Activated naive CD4-positive, alpha-beta T cell treated with Interleukin-2 at 50 U/mL for 16 hours (primary cell): ENCODE measurements at regions not wholly inside any gene's neighbourhood (a gene's known extent, or its start where the extent isn't known, plus 50 kb on each side); places are given as distances from the start of the nearest gene placed in this dataset.
"Not testable (repeated sequence)": the region's sequence is repeated elsewhere in the genome, so short reads cannot be mapped to it uniquely, and the experiment has no call there.

Source experiments
- DNase-seq: peaks from one replicate; pipeline ENCODE4 v3.0.0-alpha.2; 2020

- DNase-seq, result no peak
Measured at GRCh38 chr10:9015447-9015846, 961.0 kb downstream of the GATA3 start.

- no peak for DNase-seq
Measured at GRCh38 chr10:9016930-9017329, 962.4 kb downstream of the GATA3 start.

- no peak for DNase-seq
Measured at GRCh38 chr10:9018195-9019173, 964.0 kb downstream of the GATA3 start.

DNA sequence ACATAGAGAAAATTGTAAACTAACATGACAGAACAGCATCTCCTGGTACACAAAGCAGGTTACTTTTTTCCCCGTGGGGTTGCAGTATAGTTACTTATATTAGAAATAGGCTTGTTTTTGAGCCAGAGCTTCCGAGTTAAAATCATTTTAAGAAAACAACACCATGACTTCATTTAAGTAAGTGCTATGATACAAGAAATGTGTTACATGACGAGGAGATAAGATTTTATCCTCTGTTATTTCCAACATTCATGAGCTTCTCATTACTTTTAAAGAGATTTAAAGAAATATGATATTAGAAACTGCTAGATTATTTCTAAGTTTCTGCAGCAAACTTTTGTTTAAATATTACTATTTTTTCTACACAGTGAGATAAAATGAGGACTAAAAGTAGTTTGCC lies 968.7 kb downstream of the GATA3 start:
- no peak for DNase-seq

DNA sequence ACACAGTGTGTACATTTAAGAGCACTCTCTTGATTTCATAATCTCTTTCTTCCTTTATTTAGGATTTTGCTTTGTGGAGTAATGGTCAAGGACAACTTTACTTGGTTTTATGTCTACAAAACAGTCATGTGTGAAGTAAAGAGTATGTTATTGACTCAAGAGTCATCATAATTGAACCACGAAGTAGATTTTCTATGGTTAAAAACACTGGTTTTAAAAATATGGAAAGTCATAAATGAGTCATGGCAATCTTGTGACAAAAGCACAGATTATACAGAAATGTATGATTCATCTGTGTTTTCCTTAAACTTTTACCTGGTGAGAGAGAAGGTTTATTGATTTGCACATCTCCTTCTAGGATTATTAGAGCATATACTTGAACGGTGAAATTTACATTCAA lies 969.7 kb downstream of the GATA3 start:
- DNase-seq, result no peak

DNA sequence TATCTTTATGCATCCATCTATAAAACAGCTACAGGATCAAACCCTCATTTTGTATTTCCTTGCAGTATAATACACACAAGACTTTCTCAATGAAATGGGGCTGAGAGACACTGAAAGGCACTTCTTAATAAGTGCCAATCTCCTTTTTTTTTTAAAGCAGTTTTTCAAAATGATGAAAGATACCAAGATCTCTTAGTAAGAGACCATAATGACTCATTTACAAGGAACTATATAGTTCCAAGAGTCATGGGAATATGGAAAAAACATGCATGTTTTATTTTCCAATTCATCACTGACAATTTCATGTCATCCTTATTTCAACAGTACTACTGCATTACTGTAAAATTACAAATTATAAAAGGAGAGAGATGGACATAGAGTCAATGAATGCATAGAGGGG lies 973.7 kb downstream of the GATA3 start:
- no peak for DNase-seq

DNA sequence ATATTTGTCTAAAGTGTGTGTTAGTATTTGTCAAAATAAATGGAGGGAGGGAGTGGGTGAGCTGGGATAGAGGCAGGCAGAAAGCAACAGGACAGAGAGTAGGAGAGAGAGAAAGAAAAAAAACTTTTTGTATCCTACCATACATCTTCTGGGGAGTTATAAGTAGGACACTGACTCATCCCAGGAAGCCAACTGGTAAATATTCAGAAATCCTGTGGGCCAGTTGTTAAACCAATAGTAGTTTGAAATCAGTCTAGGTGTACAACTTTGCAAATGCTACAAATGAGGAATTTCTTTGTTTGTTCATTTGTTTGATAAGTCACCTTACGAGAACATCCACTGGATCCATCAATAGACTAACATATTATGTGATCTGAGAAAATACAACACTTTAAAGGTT lies 980.9 kb downstream of the GATA3 start:
- DNase-seq, result no peak

DNA sequence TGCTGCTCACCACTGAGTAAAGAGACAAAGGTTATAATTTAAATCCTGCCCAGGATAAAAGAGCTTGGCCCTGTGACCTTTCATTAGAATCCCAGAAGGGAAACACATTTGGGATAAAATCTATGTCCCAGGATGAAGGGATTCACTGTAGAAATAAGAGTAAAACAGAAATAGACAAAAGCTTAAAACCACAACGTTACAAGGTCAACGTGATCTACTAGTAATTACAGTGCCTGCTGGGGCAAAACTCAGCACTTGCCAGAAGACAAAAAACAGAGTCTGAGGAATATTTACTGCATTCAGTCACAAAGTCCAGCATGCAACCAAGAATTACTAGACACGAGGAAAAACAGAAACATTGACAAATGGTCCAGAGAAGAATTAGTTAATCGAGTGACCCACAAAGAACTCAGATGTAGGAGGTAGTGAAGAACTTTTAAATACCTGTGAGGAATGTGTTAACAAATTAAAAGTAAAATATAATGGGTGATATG lies 982.3 kb downstream of the GATA3 start:
- no peak for DNase-seq

DNA sequence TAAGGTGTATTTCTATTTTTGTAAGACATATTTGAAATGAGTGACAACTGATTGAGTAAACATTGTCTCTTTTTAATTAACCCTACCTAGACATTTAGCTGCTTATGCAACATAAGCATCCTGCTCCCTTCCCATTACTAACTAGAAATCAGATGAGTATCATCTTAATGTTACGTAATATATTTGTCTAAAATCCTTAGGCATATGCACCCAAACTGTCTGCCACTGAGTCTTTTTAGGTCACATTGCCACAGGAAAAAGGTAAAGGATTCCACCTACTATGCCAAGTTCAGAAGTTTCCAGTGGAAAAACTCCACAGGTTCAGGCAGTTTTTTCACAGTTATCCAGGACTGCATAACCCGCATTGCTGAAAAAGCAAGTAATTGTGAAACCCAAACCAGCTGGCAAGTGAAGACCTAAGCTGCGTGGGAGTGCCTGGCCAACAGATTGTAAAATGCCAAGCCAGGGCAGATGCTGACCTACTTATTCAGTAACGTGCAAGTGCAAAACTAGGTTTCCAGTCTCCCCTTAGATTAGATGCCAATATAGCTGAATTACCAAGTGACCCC lies 983.7 kb downstream of the GATA3 start:
- DNase-seq, result no peak

DNA sequence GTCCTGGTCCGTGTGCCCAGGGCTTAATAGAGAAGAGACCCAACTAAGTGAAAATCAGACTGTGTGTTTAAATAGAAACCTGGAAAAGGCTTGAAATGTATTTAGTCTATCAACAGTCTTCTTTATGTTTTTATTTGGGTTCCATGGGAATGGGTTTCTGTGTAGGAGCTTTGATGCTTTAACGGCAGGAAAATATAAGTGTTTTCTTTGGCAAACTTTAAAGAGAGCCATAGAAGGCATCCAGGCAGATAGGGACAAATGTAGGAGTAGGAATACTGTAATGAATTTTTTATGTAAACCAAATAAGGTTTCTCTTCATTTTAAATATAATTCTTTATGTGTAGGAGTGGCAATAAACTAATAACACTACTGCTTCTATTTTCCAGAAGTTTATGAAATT lies 989.0 kb downstream of the GATA3 start:
- no peak for DNase-seq

GRCh38 chr10:9045311-9045710 lies 990.8 kb downstream of the GATA3 start:
- DNase-seq, result no peak

- DNase-seq, result no peak
Measured at GRCh38 chr10:9051328-9051974, 997.0 kb downstream of the GATA3 start.

DNA sequence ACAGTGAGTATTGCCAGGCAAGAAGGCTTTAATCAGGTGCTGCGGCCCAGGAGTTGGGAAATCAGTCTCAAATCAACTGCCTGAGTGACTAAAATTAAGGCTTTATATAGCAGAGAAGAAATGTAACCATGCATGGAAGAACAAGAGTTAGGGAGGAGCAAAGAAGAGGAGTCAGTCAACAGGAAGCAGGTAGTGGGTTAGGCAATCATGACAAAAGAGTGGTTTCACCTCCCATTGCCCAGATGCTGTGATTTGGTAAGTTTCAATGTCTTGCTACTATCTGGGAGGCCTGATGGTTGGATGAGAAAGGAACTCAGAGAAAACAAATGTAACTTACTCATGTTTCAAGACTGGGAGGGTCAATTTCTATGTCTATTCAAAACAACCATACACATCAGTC lies 998.3 kb downstream of the GATA3 start:
- no peak for DNase-seq

DNA sequence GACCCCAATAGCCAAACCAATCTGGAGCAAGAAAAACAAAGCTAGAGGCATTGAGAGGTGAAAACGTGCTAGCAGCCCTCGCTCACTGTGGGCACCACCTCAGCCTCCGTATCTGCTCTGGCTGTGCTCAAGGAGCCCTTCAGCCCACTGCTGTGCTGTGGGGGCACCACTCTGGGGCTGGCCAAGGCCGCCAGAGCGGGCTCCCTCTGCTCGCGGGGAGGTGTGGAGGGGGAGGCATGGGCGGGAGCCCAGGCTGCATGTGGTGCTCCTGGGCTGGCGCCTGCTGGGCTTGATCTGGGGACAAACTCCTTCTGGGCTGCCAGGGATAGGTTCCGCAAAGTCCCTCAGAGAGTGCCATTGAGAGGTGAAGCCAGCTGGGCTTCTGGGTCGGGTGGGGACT lies 1002.0 kb downstream of the GATA3 start:
- no peak for DNase-seq

DNA sequence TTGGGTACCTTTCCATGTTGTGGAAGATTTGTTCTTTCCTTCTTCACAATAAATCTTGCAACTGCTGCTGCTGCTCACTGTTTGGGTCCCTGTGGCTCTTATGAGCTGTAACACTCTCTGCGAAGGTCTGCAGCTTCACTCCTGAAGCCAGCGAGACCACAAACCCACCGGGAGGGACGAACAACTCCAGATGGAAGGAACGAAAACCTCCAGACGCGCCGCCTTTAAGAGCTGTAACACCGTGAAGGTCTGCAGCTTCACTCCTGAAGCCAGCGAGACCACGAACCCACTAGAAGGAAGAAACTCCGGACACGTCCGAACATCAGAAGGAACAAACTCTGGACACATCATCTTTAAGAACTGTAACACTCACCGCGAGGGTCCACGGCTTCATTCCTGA lies 1002.8 kb downstream of the GATA3 start:
- DNase-seq, result not testable (repeated sequence)

- DNase-seq, result no peak
Measured at GRCh38 chr10:9060314-9060713, 1005.8 kb downstream of the GATA3 start.

DNA sequence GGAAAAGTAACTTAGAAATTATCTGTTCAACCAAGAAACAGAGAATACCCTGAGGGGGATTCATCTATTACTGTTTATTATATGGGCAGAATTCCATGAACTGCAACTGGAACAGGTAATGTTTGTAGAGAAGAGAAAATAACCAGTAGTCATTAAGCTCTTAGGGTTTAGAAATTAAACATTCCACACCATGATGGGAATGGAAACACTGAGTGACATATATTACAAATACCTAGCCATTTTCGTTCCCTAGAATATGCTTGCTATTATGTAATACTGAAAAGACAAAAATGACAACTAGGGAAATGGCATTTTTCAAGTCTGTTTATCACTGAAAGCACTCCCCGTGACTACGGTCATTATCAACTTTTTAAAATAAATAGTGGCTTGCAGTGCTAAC lies 1007.4 kb downstream of the GATA3 start:
- DNase-seq, result no peak

- no peak for DNase-seq
Measured at GRCh38 chr10:9066152-9066551, 1011.7 kb downstream of the GATA3 start.

DNA sequence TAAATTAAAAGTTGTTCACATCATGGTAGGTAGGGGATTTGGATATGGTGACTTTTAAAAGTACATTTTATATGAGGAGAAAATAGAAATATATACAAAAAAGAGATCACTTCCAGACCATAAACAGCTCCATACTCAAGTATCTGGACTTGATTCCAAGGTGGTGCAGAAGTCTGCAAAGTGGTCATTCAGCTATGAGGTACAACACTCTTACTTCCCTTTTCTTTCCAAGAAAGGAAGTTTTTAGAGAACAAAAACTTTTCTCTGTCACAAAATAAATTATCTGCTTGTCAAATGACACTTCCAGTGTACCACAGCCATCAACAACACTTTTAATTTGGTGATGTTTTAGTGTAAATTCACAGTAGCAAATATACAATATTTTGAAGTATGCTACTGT lies 1013.5 kb downstream of the GATA3 start:
- DNase-seq, result no peak

DNA sequence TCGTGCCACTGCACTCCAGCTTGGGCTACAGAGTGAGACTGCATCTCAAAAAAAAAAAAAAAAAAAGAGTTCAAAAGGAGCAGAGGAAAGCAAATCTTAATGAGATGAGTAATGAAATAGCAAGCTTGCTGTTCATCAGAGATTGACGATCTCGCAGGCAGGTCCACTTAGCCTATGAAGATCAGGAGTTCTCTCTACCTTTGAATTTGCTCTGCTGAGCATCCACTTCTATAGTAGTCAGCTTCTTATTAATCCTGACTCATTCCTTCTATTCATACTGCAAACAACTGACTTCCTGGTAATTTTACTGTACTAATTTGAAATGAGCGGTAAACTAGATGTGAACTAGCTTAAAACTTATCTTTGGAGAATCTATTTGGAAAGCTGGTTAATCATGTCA lies 1014.6 kb downstream of the GATA3 start:
- no peak for DNase-seq

DNA sequence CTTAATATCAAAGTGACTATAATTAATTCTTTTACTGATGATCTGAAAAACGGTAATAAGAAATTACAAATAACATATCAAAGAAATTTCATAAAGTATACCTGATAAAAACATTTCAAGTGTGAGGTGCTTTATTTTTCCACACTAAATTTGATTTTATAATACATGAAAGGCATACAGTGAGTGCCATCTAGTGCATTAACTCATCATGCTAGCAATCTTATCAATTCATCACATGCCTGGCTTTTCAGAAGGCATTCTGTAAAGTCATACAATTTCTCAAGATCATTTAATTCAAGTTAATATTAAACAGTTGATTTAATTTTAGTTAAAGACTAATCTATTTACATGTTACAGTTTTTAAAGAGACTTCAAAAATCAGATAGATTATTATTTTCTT lies 1020.9 kb downstream of the GATA3 start:
- DNase-seq, result no peak

GRCh38 chr10:9076066-9076465 lies 1021.6 kb downstream of the GATA3 start:
- no peak for DNase-seq

- DNase-seq, result no peak
Measured at GRCh38 chr10:9081253-9081652, 1026.8 kb downstream of the GATA3 start.

DNA sequence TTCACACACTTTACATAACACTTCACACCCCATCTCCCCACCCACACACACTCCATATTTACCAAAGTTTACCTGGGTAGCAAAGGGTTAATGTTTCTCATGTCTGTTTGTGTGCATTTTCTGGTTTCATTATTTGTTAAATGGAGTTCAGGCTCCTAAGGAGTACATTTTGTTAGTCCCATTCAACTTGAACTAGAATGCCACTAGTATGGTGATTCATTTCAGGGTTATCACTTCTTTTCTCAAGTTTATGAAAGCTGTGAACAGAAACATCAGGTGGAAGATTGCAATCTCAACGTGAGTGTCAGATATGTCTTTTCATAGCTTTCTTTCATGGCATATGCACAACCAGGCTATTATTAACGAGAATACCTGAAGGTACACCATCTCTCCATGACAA lies 1027.5 kb downstream of the GATA3 start:
- no peak for DNase-seq
